Suprapubic skin (tissue), 4 donors: ENCODE measurements at regions not wholly inside any gene's neighbourhood (a gene's known extent, or its start where the extent isn't known, plus 50 kb on each side); places are given as distances from the start of the nearest gene placed in this dataset.

Experiments used
- CTCF ChIP-seq, 2 donors: fragments of 200-600 bp in 1 of 2; fragments of 450-650 bp in 1 of 2; sonication (generic) in 1 of 2; IDR thresholded peaks; one replicate each; pipeline ENCODE4 v1.5.1; 2016 to 2019; ENCODE audit warnings: antibody characterized with exemption in 2 of 2, mild to moderate bottlenecking in 1 of 2, moderate library complexity in 1 of 2
- EP300 ChIP-seq: sonication (generic); formaldehyde crosslinking; IDR thresholded peaks from one replicate; pipeline ENCODE4 v1.6.1; 2017; ENCODE audit warnings: antibody characterized with exemption
- POLR2A ChIP-seq, 2 donors: fragments of 450-650 bp; IDR thresholded peaks; one replicate each; pipeline ENCODE4 v1.6.1; 2017; ENCODE audit warnings: antibody characterized with exemption in 2 of 2, mild to moderate bottlenecking in 2 of 2, moderate library complexity in 2 of 2
- POLR2AphosphoS5 ChIP-seq, 3 donors: sonication (generic); formaldehyde crosslinking; IDR thresholded peaks; one replicate each; pipeline ENCODE4 v1.6.1; 2017; ENCODE audit warnings: antibody characterized with exemption in 3 of 3

- TF ChIP-seq CTCF (IDR thresholded peaks at IDR 0.05) (no peak), POLR2AphosphoS5 (IDR thresholded peaks at IDR 0.05) (no peak), POLR2A (IDR thresholded peaks at IDR 0.05) (no peak), EP300 (no peak)
These were observed 265.8 kb downstream of the SLC16A7 start for GRCh38 chr12:59861635-59862034.
